ENCODE measurements at regions not wholly inside any gene's neighbourhood (a gene's known extent, or its start where the extent isn't known, plus 50 kb on each side); places are given as distances from the start of the nearest gene placed in this dataset.

DNA sequence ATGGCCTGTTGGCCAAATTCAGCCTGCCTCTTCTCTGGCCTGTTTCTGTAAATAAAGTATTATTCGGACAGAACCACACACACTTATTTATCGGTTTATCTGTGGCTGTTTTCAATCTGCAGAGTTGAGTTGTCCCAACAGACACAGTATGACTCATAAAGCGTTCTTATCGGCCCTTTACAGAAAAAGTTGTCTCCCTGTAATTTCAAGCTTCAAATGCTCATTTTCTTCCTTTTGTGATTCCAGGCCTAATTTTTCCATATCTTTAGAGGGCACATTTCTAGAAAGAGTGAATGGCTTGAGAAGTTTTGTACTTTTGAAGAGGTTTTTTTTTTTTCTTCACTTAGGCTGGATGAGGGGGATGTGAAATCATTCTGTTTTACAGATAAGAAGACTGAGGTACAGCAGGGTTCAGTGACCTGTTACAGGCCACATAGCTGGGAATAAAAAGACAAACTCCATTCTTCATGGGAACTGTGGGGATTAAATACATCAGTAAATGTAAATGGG is 440.9 kb downstream of the TSHZ3 start:
- no peak for TF ChIP-seq POLR2A (IDR thresholded peaks at IDR 0.05)
- TF ChIP-seq, protein P1, sequence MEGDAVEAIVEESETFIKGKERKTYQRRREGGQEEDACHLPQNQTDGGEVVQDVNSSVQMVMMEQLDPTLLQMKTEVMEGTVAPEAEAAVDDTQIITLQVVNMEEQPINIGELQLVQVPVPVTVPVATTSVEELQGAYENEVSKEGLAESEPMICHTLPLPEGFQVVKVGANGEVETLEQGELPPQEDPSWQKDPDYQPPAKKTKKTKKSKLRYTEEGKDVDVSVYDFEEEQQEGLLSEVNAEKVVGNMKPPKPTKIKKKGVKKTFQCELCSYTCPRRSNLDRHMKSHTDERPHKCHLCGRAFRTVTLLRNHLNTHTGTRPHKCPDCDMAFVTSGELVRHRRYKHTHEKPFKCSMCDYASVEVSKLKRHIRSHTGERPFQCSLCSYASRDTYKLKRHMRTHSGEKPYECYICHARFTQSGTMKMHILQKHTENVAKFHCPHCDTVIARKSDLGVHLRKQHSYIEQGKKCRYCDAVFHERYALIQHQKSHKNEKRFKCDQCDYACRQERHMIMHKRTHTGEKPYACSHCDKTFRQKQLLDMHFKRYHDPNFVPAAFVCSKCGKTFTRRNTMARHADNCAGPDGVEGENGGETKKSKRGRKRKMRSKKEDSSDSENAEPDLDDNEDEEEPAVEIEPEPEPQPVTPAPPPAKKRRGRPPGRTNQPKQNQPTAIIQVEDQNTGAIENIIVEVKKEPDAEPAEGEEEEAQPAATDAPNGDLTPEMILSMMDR (IDR thresholded peaks at IDR 0.05): no peak
